ENCODE measurements at regions not wholly inside any gene's neighbourhood (a gene's known extent, or its start where the extent isn't known, plus 50 kb on each side); places are given as distances from the start of the nearest gene placed in this dataset.

DNA sequence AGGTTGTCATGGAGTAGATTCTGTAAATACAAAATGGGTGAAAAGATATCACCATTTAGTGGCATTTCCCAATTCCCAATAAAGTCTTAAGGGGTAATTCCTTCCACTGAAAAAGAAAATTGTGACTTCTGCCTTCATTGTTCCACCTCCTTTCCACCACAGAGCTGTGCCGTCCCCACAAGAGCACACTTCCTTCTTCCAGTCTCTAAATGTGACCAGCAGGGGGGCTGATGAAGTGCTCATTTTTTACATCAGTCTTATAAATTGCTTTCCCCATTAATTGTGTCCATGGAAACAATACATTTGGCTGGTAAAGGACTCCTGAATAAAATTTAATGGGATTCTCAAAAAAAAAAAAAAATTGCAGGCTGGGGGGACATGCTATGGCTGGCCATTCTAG is 260.8 kb upstream of the PSMD7 start (continued):
- TF ChIP-seq, protein P1, sequence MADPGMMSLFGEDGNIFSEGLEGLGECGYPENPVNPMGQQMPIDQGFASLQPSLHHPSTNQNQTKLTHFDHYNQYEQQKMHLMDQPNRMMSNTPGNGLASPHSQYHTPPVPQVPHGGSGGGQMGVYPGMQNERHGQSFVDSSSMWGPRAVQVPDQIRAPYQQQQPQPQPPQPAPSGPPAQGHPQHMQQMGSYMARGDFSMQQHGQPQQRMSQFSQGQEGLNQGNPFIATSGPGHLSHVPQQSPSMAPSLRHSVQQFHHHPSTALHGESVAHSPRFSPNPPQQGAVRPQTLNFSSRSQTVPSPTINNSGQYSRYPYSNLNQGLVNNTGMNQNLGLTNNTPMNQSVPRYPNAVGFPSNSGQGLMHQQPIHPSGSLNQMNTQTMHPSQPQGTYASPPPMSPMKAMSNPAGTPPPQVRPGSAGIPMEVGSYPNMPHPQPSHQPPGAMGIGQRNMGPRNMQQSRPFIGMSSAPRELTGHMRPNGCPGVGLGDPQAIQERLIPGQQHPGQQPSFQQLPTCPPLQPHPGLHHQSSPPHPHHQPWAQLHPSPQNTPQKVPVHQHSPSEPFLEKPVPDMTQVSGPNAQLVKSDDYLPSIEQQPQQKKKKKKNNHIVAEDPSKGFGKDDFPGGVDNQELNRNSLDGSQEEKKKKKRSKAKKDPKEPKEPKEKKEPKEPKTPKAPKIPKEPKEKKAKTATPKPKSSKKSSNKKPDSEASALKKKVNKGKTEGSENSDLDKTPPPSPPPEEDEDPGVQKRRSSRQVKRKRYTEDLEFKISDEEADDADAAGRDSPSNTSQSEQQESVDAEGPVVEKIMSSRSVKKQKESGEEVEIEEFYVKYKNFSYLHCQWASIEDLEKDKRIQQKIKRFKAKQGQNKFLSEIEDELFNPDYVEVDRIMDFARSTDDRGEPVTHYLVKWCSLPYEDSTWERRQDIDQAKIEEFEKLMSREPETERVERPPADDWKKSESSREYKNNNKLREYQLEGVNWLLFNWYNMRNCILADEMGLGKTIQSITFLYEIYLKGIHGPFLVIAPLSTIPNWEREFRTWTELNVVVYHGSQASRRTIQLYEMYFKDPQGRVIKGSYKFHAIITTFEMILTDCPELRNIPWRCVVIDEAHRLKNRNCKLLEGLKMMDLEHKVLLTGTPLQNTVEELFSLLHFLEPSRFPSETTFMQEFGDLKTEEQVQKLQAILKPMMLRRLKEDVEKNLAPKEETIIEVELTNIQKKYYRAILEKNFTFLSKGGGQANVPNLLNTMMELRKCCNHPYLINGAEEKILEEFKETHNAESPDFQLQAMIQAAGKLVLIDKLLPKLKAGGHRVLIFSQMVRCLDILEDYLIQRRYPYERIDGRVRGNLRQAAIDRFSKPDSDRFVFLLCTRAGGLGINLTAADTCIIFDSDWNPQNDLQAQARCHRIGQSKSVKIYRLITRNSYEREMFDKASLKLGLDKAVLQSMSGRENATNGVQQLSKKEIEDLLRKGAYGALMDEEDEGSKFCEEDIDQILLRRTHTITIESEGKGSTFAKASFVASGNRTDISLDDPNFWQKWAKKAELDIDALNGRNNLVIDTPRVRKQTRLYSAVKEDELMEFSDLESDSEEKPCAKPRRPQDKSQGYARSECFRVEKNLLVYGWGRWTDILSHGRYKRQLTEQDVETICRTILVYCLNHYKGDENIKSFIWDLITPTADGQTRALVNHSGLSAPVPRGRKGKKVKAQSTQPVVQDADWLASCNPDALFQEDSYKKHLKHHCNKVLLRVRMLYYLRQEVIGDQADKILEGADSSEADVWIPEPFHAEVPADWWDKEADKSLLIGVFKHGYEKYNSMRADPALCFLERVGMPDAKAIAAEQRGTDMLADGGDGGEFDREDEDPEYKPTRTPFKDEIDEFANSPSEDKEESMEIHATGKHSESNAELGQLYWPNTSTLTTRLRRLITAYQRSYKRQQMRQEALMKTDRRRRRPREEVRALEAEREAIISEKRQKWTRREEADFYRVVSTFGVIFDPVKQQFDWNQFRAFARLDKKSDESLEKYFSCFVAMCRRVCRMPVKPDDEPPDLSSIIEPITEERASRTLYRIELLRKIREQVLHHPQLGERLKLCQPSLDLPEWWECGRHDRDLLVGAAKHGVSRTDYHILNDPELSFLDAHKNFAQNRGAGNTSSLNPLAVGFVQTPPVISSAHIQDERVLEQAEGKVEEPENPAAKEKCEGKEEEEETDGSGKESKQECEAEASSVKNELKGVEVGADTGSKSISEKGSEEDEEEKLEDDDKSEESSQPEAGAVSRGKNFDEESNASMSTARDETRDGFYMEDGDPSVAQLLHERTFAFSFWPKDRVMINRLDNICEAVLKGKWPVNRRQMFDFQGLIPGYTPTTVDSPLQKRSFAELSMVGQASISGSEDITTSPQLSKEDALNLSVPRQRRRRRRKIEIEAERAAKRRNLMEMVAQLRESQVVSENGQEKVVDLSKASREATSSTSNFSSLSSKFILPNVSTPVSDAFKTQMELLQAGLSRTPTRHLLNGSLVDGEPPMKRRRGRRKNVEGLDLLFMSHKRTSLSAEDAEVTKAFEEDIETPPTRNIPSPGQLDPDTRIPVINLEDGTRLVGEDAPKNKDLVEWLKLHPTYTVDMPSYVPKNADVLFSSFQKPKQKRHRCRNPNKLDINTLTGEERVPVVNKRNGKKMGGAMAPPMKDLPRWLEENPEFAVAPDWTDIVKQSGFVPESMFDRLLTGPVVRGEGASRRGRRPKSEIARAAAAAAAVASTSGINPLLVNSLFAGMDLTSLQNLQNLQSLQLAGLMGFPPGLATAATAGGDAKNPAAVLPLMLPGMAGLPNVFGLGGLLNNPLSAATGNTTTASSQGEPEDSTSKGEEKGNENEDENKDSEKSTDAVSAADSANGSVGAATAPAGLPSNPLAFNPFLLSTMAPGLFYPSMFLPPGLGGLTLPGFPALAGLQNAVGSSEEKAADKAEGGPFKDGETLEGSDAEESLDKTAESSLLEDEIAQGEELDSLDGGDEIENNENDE (IDR thresholded peaks at IDR 0.05; ENCODE audit: insufficient replicate concordance, low read length) = no peak
- TF ChIP-seq KDM1A (IDR thresholded peaks at IDR 0.05; ENCODE audit: borderline replicate concordance, low read length) (no peak), CHD1 (IDR thresholded peaks at IDR 0.05; ENCODE audit: low read depth, low read length) (no peak), NANOG (IDR thresholded peaks at IDR 0.05; ENCODE audit: insufficient read depth, low read depth, low read length, poor library complexity, severe bottlenecking) (no peak), EZH2 (IDR thresholded peaks at IDR 0.05; ENCODE audit: low read depth, low read length, severe bottlenecking) (no peak), TBP (IDR thresholded peaks at IDR 0.05; ENCODE audit: low read depth, low read length) (no peak), SUZ12 (IDR thresholded peaks at IDR 0.05; ENCODE audit: low read length) (no peak), ZNF274 (IDR thresholded peaks at IDR 0.05; ENCODE audit: borderline replicate concordance, extremely low read depth, low read length) (no peak), EP300 (IDR thresholded peaks at IDR 0.05; ENCODE audit: borderline replicate concordance in 1 of 2, low read depth in 2 of 2, low read length in 2 of 2) (no peak), CBX5 (IDR thresholded peaks at IDR 0.05; ENCODE audit: low read depth, low read length) (no peak)
- TF ChIP-seq, protein P2, sequence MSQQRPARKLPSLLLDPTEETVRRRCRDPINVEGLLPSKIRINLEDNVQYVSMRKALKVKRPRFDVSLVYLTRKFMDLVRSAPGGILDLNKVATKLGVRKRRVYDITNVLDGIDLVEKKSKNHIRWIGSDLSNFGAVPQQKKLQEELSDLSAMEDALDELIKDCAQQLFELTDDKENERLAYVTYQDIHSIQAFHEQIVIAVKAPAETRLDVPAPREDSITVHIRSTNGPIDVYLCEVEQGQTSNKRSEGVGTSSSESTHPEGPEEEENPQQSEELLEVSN (IDR thresholded peaks at IDR 0.05) = no peak

All from H1 (cell line).